ENCODE measurements at regions not wholly inside any gene's neighbourhood (a gene's known extent, or its start where the extent isn't known, plus 50 kb on each side); places are given as distances from the start of the nearest gene placed in this dataset.
"Not testable (repeated sequence)": the region's sequence is repeated elsewhere in the genome, so short reads cannot be mapped to it uniquely, and the experiment has no call there.

- DNase-seq, result no peak
Measured at GRCh38 chr13:56015919-56016318, 1124.8 kb upstream of the PRR20A start.

GRCh38 chr13:56019606-56020005, 1121.1 kb upstream of the PRR20A start:
- DNase-seq, result no peak

GRCh38 chr13:56020425-56020824, 1120.3 kb upstream of the PRR20A start:
- no peak for DNase-seq

GRCh38 chr13:56039992-56040391, 1100.7 kb upstream of the PRR20A start:
- DNase-seq, result no peak

- no peak for DNase-seq
Measured at GRCh38 chr13:56066321-56066720, 1074.4 kb upstream of the PRR20A start.

GRCh38 chr13:56102641-56103040, 1038.1 kb upstream of the PRR20A start:
- no peak for DNase-seq

- no peak for DNase-seq
Measured at GRCh38 chr13:56110751-56111150, 1030.0 kb upstream of the PRR20A start.

GRCh38 chr13:56134524-56134923, 1006.2 kb upstream of the PRR20A start:
- no peak for DNase-seq

GRCh38 chr13:56166864-56167263, 973.9 kb upstream of the PRR20A start:
- no peak for DNase-seq

- DNase-seq, result no peak
Measured at GRCh38 chr13:56168581-56168980, 972.1 kb upstream of the PRR20A start.

- no peak for DNase-seq
Measured at GRCh38 chr13:56173346-56173745, 967.4 kb upstream of the PRR20A start.

- no peak for DNase-seq
Measured at GRCh38 chr13:56182598-56182997, 958.1 kb upstream of the PRR20A start.

- DNase-seq, result no peak
Measured at GRCh38 chr13:56187331-56187730, 953.4 kb upstream of the PRR20A start.

GRCh38 chr13:56188582-56188981, 952.1 kb upstream of the PRR20A start:
- not testable (repeated sequence) for DNase-seq

- no peak for DNase-seq
Measured at GRCh38 chr13:56189439-56189838, 951.3 kb upstream of the PRR20A start.

- DNase-seq, result no peak
Measured at GRCh38 chr13:56189978-56190377, 950.7 kb upstream of the PRR20A start.

GRCh38 chr13:56198350-56198749, 942.4 kb upstream of the PRR20A start:
- no peak for DNase-seq

GRCh38 chr13:56201834-56202233, 938.9 kb upstream of the PRR20A start:
- no peak for DNase-seq

GRCh38 chr13:56216221-56216620, 924.5 kb upstream of the PRR20A start:
- DNase-seq, result no peak

GRCh38 chr13:56247692-56248091, 893.0 kb upstream of the PRR20A start:
- no peak for DNase-seq

- no peak for DNase-seq
Measured at GRCh38 chr13:56271686-56272085, 869.0 kb upstream of the PRR20A start.

- DNase-seq, result no peak
Measured at GRCh38 chr13:56283262-56283828, 857.4 kb upstream of the PRR20A start.

- DNase-seq, result no peak
Measured at GRCh38 chr13:56299650-56300049, 841.1 kb upstream of the PRR20A start.

- DNase-seq, result no peak
Measured at GRCh38 chr13:56314765-56315164, 826.0 kb upstream of the PRR20A start.

GRCh38 chr13:56317841-56318240, 822.9 kb upstream of the PRR20A start:
- DNase-seq, result no peak

GRCh38 chr13:56332671-56333070, 808.0 kb upstream of the PRR20A start:
- DNase-seq, result no peak
